ENCODE measurements at regions not wholly inside any gene's neighbourhood (a gene's known extent, or its start where the extent isn't known, plus 50 kb on each side); places are given as distances from the start of the nearest gene placed in this dataset.
A peak's percentile ranks its signal among the peaks of the same experiment; 100 is the strongest.

DNA sequence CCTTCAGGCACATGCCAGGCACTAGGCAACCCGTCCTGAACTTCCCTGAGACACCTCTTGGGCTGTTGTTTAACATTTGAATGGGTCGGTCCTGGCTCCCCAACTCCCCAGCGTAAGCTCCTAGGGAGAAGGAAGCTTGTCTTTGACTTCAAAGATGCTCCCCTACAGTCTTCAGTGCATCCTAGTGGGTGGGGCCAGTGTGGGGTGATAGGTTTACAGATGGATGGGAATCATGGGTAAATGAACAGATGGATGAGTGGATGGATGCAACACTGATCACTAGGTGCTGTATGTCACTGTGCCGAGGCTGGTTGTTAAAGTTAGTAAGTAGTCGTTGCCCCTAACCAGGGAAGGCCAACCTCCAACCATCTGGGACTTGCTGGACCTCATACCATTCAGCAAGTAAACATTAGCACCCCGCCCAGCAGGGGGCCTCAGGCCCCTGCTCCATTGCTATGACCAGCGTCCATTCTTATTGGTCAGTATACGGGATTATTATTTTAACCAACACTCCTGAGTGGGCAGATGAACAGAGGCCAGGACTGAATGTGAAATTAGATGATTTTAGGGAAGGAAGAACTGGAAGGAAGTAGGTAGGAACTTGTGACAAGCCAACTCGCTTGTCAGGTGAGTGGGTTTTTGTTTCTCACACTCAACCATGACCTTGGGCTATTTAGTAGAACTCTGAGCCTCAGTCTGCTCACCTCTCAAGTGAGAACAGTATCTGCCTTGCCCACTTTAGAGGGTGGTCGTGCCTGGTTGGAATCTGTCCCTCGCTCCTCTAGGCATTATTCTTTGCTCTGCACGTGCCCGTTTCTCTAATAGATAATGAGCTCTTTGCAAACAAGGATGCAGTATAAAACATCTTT is 82.9 kb upstream of the FOXP4 start:
- DNase-seq, result no peak
- H3K4me1 Mint-ChIP-seq, result peaks cover 20 to 28% of the 10 kb centered on the region in 2 experiments
- no peak overlapping the region for H4K5ac ChIP-seq (ENCODE audit: insufficient read length, low read depth, low read length)
- H3K9me3 ChIP-seq (ENCODE audit: control insufficient read depth, low read depth, low read length), result no peaks in the 10 kb centered on the region
- no peak overlapping the region for H2BK5ac ChIP-seq (ENCODE audit: insufficient read length, low read length)
- no peaks in the 10 kb centered on the region; a peak in 1 of 7 replicates for H3K36me3 Mint-ChIP-seq (ENCODE audit: insufficient read depth in 1 of 3, low read depth in 3 of 3)
- no peak overlapping the region for H2BK12ac ChIP-seq (ENCODE audit: insufficient read length, low read depth, low read length)
- no peak overlapping the region for H2BK120ac ChIP-seq (ENCODE audit: low read depth, low read length, poor library complexity, severe bottlenecking)
- H2AFZ ChIP-seq (ENCODE audit: low read length), result no peak overlapping the region
- H4K20me1 ChIP-seq (ENCODE audit: control insufficient read depth, insufficient read depth, insufficient read length), result no peaks in the 10 kb centered on the region
- no peak overlapping the region for H3K9ac ChIP-seq (ENCODE audit: extremely low read depth, insufficient read length, low read length)
- H3T11ph ChIP-seq (ENCODE audit: low read length), result no peak overlapping the region
- peaks cover 10% of the 10 kb centered on the region; the same call in 1 of the 2 replicates for H3K4me1 ChIP-seq (ENCODE audit: insufficient read depth, low read length)
- peaks cover 97% of the 10 kb centered on the region for H3K27me3 Mint-ChIP-seq (ENCODE audit: low read depth)
- no peak overlapping the region for H3K27ac ChIP-seq (ENCODE audit: insufficient read length, low read depth, low read length)
- H2BK20ac ChIP-seq (ENCODE audit: low read depth, low read length, poor library complexity, severe bottlenecking), result no peak overlapping the region
- no CpG with 5 or more reads among the region's 13 CpGs for WGBS (ENCODE audit: extremely low coverage, insufficient read length, low lambda C conversion rate)
- H3K18ac ChIP-seq (ENCODE audit: insufficient read length, low read depth, low read length), result no peak overlapping the region
- TF ChIP-seq, protein P1, sequence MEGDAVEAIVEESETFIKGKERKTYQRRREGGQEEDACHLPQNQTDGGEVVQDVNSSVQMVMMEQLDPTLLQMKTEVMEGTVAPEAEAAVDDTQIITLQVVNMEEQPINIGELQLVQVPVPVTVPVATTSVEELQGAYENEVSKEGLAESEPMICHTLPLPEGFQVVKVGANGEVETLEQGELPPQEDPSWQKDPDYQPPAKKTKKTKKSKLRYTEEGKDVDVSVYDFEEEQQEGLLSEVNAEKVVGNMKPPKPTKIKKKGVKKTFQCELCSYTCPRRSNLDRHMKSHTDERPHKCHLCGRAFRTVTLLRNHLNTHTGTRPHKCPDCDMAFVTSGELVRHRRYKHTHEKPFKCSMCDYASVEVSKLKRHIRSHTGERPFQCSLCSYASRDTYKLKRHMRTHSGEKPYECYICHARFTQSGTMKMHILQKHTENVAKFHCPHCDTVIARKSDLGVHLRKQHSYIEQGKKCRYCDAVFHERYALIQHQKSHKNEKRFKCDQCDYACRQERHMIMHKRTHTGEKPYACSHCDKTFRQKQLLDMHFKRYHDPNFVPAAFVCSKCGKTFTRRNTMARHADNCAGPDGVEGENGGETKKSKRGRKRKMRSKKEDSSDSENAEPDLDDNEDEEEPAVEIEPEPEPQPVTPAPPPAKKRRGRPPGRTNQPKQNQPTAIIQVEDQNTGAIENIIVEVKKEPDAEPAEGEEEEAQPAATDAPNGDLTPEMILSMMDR (conservative IDR thresholded peaks at IDR 0.05), result peak; percentile 14; the same call in 1 of the 3 replicates
- H4K91ac ChIP-seq (ENCODE audit: insufficient read length, low read depth, low read length), result no peak overlapping the region
- no peak overlapping the region for H3K14ac ChIP-seq (ENCODE audit: insufficient read depth, low read length)
- no peaks in the 10 kb centered on the region for H3K79me1 ChIP-seq (ENCODE audit: insufficient read depth, low read depth, low read length, poor library complexity, severe bottlenecking)
- no peaks in the 10 kb centered on the region for H3K9me3 Mint-ChIP-seq
- H3K79me2 ChIP-seq (ENCODE audit: insufficient read depth, low read length), result no peaks in the 10 kb centered on the region
- no peak overlapping the region for H3K4ac ChIP-seq (ENCODE audit: low read depth, low read length)
- H2AK5ac ChIP-seq (ENCODE audit: insufficient read length, low read length), result no peak overlapping the region
- peak overlapping the region; percentile 5 for H3K4me2 ChIP-seq (ENCODE audit: insufficient read depth, insufficient read length, low read length)
- H3K23ac ChIP-seq (ENCODE audit: insufficient read length, low read depth, low read length), result no peak overlapping the region
- H3K56ac ChIP-seq (ENCODE audit: insufficient read length, low read depth, low read length), result no peak overlapping the region
- no peak overlapping the region for H2BK15ac ChIP-seq (ENCODE audit: low read depth, low read length)
- no peaks in the 10 kb centered on the region for H3K23me2 ChIP-seq (ENCODE audit: insufficient read length, low read depth, low read length, poor library complexity, severe bottlenecking)
- H4K8ac ChIP-seq (replicated peaks; ENCODE audit: insufficient read length, low read depth, low read length), result no peak overlapping the region
- H3K4me3 Mint-ChIP-seq, result no peak overlapping the region; a peak in 1 of 5 replicates
- peaks cover 12% of the 10 kb centered on the region; the same call in 1 of the 2 replicates for H3K27me3 ChIP-seq (ENCODE audit: insufficient read depth, low read length)
- no peak overlapping the region for H3K27ac Mint-ChIP-seq
